ENCODE measurements at regions not wholly inside any gene's neighbourhood (a gene's known extent, or its start where the extent isn't known, plus 50 kb on each side); places are given as distances from the start of the nearest gene placed in this dataset.
"Not testable (repeated sequence)": the region's sequence is repeated elsewhere in the genome, so short reads cannot be mapped to it uniquely, and the experiment has no call there.

GRCh38 chr2:204370172-204370718 lies 175.0 kb upstream of the PARD3B start:
- DNase-seq = no peak

- no peak for DNase-seq
Measured at GRCh38 chr2:204373942-204374341, 171.3 kb upstream of the PARD3B start.

- DNase-seq = no peak
Measured at GRCh38 chr2:204380141-204380881, 165.0 kb upstream of the PARD3B start.

DNA sequence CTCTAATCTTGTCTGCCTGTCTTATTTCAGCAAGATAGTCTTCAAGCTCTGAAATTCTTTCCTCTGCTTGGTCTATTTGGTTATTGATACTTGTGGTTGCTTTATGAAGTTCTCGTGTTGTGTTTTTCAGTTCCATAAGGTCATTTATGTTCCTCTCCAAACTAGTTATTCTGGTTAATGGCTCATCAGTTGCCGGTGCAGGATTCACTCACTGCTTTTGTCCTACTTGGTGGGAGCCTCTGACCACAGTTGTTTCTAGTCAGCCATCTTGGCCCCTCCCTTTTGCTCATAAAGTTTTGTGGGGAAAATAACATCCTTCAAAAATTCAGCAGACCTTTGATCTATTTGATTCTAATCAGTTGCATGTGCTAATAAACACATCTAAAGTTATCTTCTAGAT lies 158.6 kb upstream of the PARD3B start:
- no peak for DNase-seq

GRCh38 chr2:204389120-204389519 lies 156.2 kb upstream of the PARD3B start:
- no peak for DNase-seq

DNA sequence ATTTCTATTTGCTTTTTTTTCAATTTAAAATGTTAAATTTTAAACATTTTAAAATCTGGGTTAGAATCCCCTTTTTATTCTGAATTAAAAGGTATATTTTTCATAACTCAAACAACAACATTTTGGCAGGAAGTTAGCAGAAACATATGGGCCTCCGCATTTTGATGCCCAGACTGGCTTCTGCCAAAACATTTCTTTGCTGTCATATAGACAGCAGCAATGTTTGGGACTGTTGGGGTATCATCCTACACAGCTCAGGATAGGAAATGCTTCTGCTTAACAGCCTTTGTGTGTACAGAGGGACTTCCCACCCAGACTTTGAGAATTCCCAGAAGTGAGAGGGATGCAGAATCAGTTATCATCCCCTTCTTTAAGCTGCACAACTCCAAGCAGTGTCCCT lies 155.4 kb upstream of the PARD3B start:
- no peak for DNase-seq

DNA sequence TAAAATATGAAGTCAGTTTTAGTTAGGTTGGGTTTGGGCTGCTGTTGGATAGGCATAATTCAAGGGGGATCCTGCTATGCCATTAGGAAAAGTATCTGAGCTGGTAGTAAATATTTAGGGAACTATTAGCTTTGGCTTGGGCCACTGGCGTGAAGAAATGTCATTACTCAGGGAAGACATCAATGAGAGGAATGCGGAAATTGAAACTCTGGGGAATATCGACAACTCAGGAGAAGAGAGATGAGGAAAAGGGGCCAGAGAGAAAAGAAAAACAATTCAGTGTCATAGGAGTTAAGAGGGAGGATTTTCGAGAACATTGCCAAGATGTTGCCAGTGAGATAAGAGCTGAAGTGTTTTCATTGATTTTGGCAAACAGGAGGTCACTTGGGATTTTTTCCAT lies 149.7 kb upstream of the PARD3B start:
- DNase-seq = no peak

DNA sequence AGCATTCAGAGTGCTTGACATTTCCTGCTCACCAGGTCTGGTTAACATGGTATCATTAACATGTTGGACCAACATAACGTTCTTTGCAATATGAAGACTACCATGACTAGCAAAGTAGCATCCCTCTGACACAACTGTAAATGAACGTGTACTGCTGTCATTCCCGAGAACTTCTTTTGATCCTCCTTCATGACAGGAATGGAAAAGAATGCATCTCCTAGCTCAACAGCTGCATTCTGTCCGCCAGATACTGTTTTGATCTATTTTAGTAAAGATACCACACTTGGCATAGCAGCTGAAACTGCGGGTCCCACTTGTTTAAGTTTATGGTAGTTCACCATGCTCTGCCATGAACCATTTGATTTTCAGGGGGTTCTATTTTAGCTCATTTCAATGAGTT lies 144.2 kb upstream of the PARD3B start:
- DNase-seq = no peak

DNA sequence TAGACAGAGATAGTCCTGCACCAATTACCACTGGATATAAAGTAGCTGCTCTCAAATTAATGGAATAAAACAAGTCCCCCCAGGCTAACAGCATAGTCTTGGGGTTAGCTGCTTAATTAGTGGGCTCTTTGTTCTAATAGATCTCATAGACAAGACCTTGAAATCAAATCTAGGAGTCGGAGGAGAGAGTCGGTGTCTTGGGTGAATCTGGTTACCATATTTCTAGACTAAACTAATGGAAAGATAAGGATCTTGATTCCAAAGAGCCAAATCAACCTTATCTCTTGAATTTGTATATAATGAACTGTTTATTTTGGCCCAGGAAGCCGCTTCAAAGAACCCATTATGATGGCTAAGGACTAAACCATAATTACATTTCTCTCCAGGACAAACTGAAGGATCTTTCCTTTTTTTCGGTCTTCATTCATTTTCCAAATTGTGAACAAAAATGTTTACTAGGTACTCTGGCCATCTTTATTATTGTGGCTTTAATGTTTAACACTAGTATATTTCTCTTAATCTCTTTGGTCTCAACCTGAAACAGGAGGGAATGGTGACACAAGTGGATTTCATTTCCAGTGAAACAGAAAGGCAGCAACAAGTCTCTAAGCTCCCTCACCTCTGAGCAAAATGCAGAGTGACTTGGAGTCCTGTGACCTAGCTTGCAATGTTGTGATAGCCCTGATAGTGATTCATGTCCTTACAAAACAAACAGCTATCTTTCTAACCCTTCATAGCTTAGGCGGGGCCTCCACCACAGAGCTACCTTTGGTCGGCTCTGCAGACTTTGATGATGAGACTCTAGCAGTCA lies 137.9 kb upstream of the PARD3B start:
- DNase-seq = no peak

GRCh38 chr2:204412782-204413181 lies 132.5 kb upstream of the PARD3B start:
- not testable (repeated sequence) for DNase-seq

- no peak for DNase-seq
Measured at GRCh38 chr2:204415406-204416181, 129.7 kb upstream of the PARD3B start.

DNA sequence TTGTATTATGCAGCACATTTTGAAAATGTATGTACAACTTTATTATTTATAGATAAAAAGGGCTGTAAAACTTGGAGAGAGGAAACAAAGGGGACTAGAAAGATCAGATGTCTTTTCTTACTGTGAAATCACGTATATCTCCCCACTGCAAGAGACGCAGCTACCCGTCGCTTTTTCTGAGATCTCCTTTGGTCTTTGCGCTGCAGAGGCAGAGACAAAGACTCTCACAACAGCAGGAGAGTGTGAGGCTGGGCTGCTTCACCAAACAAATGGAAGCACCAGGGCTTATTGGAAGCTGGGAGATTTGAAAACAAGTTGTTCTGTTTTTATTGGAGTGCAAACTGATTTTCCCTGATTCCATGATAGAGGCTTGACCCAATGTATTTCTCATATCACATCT lies 129.0 kb upstream of the PARD3B start:
- no peak for DNase-seq

- DNase-seq = no peak
Measured at GRCh38 chr2:204425821-204426220, 119.5 kb upstream of the PARD3B start.

DNA sequence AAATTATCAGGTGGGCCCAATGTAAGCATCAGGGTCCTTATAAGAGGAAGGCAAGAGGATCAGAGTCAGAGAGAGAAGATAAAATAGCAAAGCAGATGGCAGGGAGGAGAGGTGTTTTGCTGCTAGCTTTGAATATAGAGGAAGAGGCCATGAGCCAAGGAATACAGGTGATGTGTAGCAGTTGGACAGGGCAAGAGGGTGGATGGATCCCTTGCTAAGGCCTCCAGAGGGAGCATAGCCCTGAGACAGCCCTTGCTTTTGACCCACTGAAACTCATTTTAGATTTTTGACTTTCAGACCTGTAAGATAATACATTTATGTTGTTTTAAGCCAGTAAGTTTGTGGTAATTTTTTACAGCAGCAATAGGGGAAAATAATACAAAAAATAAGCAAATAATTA lies 116.6 kb upstream of the PARD3B start:
- DNase-seq = no peak

- no peak for DNase-seq
Measured at GRCh38 chr2:204431529-204431928, 113.7 kb upstream of the PARD3B start.

- no peak for DNase-seq
Measured at GRCh38 chr2:204432196-204432595, 113.1 kb upstream of the PARD3B start.

- DNase-seq = no peak
Measured at GRCh38 chr2:204434660-204435462, 110.4 kb upstream of the PARD3B start.

DNA sequence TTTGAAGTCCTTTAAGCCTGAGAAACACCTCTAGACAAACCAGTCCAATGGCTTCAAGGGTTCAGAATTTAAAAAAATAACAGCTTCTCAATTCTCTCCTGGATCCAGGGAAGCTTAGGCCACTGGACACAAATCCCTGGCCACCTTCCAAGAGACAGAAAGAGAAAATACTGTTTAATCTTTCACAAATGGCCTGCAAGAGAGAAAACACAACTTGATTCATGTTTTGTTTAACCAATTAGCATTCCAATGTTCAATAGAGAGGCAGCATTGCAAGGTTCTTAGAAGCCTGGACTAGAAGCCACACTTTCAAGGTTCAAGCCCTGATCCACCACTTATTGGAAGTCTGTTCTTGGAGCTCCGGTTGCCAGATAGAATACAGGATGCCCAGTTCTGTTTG lies 109.0 kb upstream of the PARD3B start:
- no peak for DNase-seq

GRCh38 chr2:204437408-204437807 lies 107.9 kb upstream of the PARD3B start:
- DNase-seq = no peak

DNA sequence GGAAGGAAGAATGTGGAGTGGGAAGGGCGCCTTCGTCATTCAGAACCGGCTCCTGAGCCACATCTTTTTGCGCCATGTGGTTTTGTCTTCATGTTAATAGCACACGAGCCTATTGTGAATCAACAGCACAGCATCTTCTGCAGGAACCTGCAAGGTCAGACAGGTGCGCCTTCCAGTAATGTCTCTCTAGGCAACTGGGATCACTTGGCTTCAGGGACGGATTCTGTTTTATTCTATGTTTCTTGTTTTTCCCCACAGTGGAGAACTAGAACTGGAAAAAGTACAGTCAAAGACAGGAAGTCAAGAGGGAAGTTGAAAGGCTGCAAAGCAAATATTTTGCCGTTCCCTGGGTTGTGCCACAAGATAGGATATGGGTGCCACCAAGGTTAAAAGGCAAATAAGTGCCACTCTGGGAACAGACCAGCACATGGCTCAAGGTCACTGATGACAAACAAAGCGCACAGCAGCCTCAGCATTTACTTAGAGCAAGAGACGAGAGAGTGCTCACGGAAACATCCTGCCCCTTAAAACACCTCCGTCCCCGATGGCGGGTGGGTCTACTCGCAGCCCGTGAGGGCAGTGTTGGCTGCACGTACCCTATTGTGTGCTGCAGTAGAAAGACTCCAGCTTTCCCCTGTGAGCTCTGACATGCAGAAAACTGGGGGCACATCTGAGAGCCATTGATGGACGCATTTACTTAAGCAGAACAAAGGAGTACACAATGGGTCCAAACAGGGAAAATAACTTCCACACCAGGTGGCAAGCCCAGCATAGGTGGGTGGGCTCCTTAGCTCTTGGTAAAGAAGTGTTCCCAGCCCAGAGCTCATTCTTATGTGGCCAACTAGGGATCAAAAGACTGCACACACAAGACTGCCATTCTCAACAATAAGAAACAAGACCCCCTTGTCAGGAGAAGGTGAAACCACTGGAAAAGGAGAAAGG lies 107.2 kb upstream of the PARD3B start:
- no peak for DNase-seq

DNA sequence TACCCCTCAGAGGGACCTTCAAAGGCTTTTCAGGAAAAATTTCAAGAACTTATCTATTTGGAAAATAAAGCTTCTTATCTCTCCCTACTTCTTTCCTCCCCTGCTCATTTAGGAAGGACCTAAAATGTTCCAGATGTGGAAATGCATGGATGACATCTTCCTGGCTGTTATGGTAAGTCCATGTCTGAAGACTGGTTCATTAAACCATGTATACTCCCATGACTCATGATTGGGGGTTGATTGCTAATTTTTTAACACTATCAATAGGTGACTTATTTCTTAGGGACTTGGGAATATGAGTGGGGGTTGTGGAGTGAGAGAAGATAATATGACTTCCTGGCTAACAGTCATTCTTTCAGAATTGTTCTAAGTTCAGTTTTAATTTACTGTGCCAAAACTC lies 104.0 kb upstream of the PARD3B start:
- no peak for DNase-seq
